ENCODE measurements at regions not wholly inside any gene's neighbourhood (a gene's known extent, or its start where the extent isn't known, plus 50 kb on each side); places are given as distances from the start of the nearest gene placed in this dataset. TPM values are rescaled to one million over a fixed set of nuclear protein-coding genes. Genes with fewer than 3 reads are reported as not detected.

Small RNA genes lying in the stretch of these regions (small RNA-seq; reads per million reads assigned to genes)
- gene RF00271 (ENCODE audit: low read depth) = not detected
